HFF-Myc (cell line): ENCODE measurements at regions not wholly inside any gene's neighbourhood (a gene's known extent, or its start where the extent isn't known, plus 50 kb on each side); places are given as distances from the start of the nearest gene placed in this dataset.

Source experiments
- DNase-seq: peaks from one replicate; pipeline ENCODE4 v3.0.0-alpha.2; 2011; ENCODE audit warnings: low read depth; ENCODE audit errors: extremely low read depth
- H3K4me3 ChIP-seq: replicated peaks from 2 replicates; pipeline ENCODE4 v1.5.1; 2011; ENCODE audit warnings: low read depth, mild to moderate bottlenecking, control low read depth, low read length
- CTCF ChIP-seq: IDR thresholded peaks from 2 replicates; pipeline ENCODE4 v1.5.1; 2012; ENCODE audit warnings: mild to moderate bottlenecking, low read depth, low read length, control low read depth; ENCODE audit errors: missing control alignments

GRCh38 chr15:62377736-62378480 is 212.8 kb upstream of the C2CD4B start:
- no peak for TF ChIP-seq CTCF
- no peak for DNase-seq
- no peak overlapping the region for H3K4me3 ChIP-seq

- no peak for TF ChIP-seq CTCF
- no peak for DNase-seq
- H3K4me3 ChIP-seq: no peak overlapping the region
Measured at GRCh38 chr15:62378772-62379498, 213.8 kb upstream of the C2CD4B start.

GRCh38 chr15:62380011-62380410 is 214.9 kb upstream of the C2CD4B start:
- no peak overlapping the region for H3K4me3 ChIP-seq
- TF ChIP-seq CTCF: no peak
- DNase-seq: no peak

- DNase-seq: no peak
- H3K4me3 ChIP-seq: no peak overlapping the region
- no peak for TF ChIP-seq CTCF
Measured at GRCh38 chr15:62382046-62382445, 217.0 kb upstream of the C2CD4B start.

- peak within 1 kb of the TSS; percentile 96 for H3K4me3 ChIP-seq
- DNase-seq: no peak
- TF ChIP-seq CTCF: no peak
Measured at GRCh38 chr15:62389885-62390790, 225.1 kb upstream of the C2CD4B start, which contains the start of gene TLN2. TLN2 (plus strand) TSS chr15:62390550.

- DNase-seq: no peak
- H3K4me3 ChIP-seq: peak overlapping the region; percentile 96
- TF ChIP-seq CTCF: no peak
Measured at GRCh38 chr15:62390791-62391640, 225.9 kb upstream of the C2CD4B start.
